Activated B cell treated with CpG ODN at 0.5 μM for 24 hours (primary cell): ENCODE measurements at regions not wholly inside any gene's neighbourhood (a gene's known extent, or its start where the extent isn't known, plus 50 kb on each side); places are given as distances from the start of the nearest gene placed in this dataset.

ENCODE experiments used
- ATAC-seq: fragments of 200-7000 bp; cut with Tn5 transposase; one replicate; pipeline ENCODE4 v1.10.0; 2021; ENCODE audit warnings: low read depth, mild to moderate bottlenecking, moderate library complexity
- CTCF ChIA-PET: fragments of 350-600 bp; sonication (Branson Sonifier 250); formaldehyde crosslinking; loops from one replicate; lab custom pipeline; 2021; ENCODE audit warnings: antibody characterized with exemption; lab: Charles Lee
- POLR2A ChIA-PET: fragments of 350-600 bp; sonication (Branson Sonifier 250); formaldehyde crosslinking; loops from one replicate; lab custom pipeline; 2021; ENCODE audit warnings: antibody characterized with exemption; lab: Charles Lee
- DNase-seq: peaks from one replicate; pipeline ENCODE4 v3.0.0; 2022
- H3K27ac Mint-ChIP-seq: one replicate; pipeline ENCODE4 v1.8.0; 2020; ENCODE audit warnings: mixed read lengths
- H3K27me3 Mint-ChIP-seq: one replicate; pipeline ENCODE4 v1.8.0; 2021; ENCODE audit warnings: mixed read lengths
- H3K36me3 Mint-ChIP-seq: one replicate; pipeline ENCODE4 v1.8.0; 2021; ENCODE audit warnings: low read depth, mixed read lengths
- H3K4me1 Mint-ChIP-seq: one replicate; pipeline ENCODE4 v1.8.0; 2021; ENCODE audit warnings: mixed read lengths
- H3K4me3 Mint-ChIP-seq: one replicate; pipeline ENCODE4 v1.8.0; 2020; ENCODE audit warnings: mild to moderate bottlenecking, mixed read lengths
- H3K9me3 Mint-ChIP-seq: one replicate; pipeline ENCODE4 v1.8.0; 2020; ENCODE audit warnings: mixed read lengths
- CTCF ChIP-seq: fragments of 200-600 bp; IDR thresholded peaks from one replicate; pipeline ENCODE4 v1.8.0; 2022; ENCODE audit warnings: antibody characterized with exemption, mild to moderate bottlenecking
- intact Hi-C: fragments of 100-400 bp; cut with micrococcal nuclease; formaldehyde crosslinking; loops from one replicate; pipeline ENCODE4 v1.15.1; 2024

GRCh38 chr1:219434923-219435297 lies 178.0 kb downstream of the ZC3H11B start:
- no peak overlapping the region for H3K27ac Mint-ChIP-seq
- no peak for TF ChIP-seq CTCF
- H3K27me3 Mint-ChIP-seq: no peaks in the 10 kb centered on the region
- intact Hi-C loops: no loop called here
- H3K4me3 Mint-ChIP-seq: no peak overlapping the region
- ChIA-PET POLR2A (no interaction called here), CTCF (no interaction called here)
- H3K9me3 Mint-ChIP-seq: no peaks in the 10 kb centered on the region
- DNase-seq (no peak), ATAC-seq (no peak)
- no peaks in the 10 kb centered on the region for H3K36me3 Mint-ChIP-seq
- H3K4me1 Mint-ChIP-seq: no peaks in the 10 kb centered on the region

GRCh38 chr1:219434285-219434922 lies 178.5 kb downstream of the ZC3H11B start:
- intact Hi-C loops: no loop called here
- Mint-ChIP-seq H3K9me3 (no peaks in the 10 kb centered on the region), H3K27me3 (no peaks in the 10 kb centered on the region), H3K36me3 (no peaks in the 10 kb centered on the region), H3K4me3 (no peak overlapping the region), H3K4me1 (no peaks in the 10 kb centered on the region), H3K27ac (no peak overlapping the region)
- ATAC-seq (no peak), DNase-seq (no peak)
- no peak for TF ChIP-seq CTCF
- POLR2A ChIA-PET: no interaction called here
- CTCF ChIA-PET: no interaction called here

GRCh38 chr1:219433496-219434131 lies 179.3 kb downstream of the ZC3H11B start:
- no peak for TF ChIP-seq CTCF
- no peaks in the 10 kb centered on the region for H3K27me3 Mint-ChIP-seq
- intact Hi-C loops: no loop called here
- H3K4me3 Mint-ChIP-seq: no peak overlapping the region
- CTCF ChIA-PET: no interaction called here
- ATAC-seq (no peak), DNase-seq (no peak)
- no peak overlapping the region for H3K27ac Mint-ChIP-seq
- no peaks in the 10 kb centered on the region for H3K9me3 Mint-ChIP-seq
- no peaks in the 10 kb centered on the region for H3K36me3 Mint-ChIP-seq
- H3K4me1 Mint-ChIP-seq: no peaks in the 10 kb centered on the region
- POLR2A ChIA-PET: no interaction called here

GRCh38 chr1:219433001-219433400 lies 179.9 kb downstream of the ZC3H11B start:
- Mint-ChIP-seq H3K36me3 (no peaks in the 10 kb centered on the region), H3K27ac (no peak overlapping the region), H3K4me3 (no peak overlapping the region), H3K4me1 (no peaks in the 10 kb centered on the region), H3K9me3 (no peaks in the 10 kb centered on the region), H3K27me3 (no peaks in the 10 kb centered on the region)
- ChIA-PET POLR2A (no interaction called here), CTCF (no interaction called here)
- intact Hi-C loops: no loop called here
- ATAC-seq (no peak), DNase-seq (no peak)
- no peak for TF ChIP-seq CTCF

- H3K36me3 Mint-ChIP-seq: no peaks in the 10 kb centered on the region
- DNase-seq: no peak
- POLR2A ChIA-PET: no interaction called here
- intact Hi-C loops: no loop called here
- no peak overlapping the region for H3K4me3 Mint-ChIP-seq
- ATAC-seq: no peak
- no peaks in the 10 kb centered on the region for H3K9me3 Mint-ChIP-seq
- no peaks in the 10 kb centered on the region for H3K27me3 Mint-ChIP-seq
- no peak overlapping the region for H3K27ac Mint-ChIP-seq
- H3K4me1 Mint-ChIP-seq: no peaks in the 10 kb centered on the region
- CTCF ChIA-PET: no interaction called here
- TF ChIP-seq CTCF: no peak
Observed at GRCh38 chr1:219432191-219432606, 180.7 kb downstream of the ZC3H11B start.
